CD4-positive, alpha-beta T cell (primary cell): ENCODE measurements at regions not wholly inside any gene's neighbourhood (a gene's known extent, or its start where the extent isn't known, plus 50 kb on each side); places are given as distances from the start of the nearest gene placed in this dataset.

Experiments
- ATAC-seq: fragments of 200-7000 bp; cut with Tn5 transposase; one replicate; pipeline ENCODE4 v1.10.0; 2022; ENCODE audit warnings: mild to moderate bottlenecking; ENCODE audit not compliant: poor library complexity
- CTCF ChIA-PET: fragments of 350-600 bp; sonication (Branson Sonifier 250); formaldehyde crosslinking; loops from one replicate; lab custom pipeline; 2021; ENCODE audit warnings: antibody characterized with exemption, inconsistent platforms; lab: Charles Lee
- POLR2A ChIA-PET: fragments of 350-600 bp; sonication (Branson Sonifier 250); formaldehyde crosslinking; loops from one replicate; lab custom pipeline; 2021; ENCODE audit warnings: antibody characterized with exemption, inconsistent platforms; lab: Charles Lee
- DNase-seq, 14 experiments: peaks; one replicate each; pipeline ENCODE4 v3.0.0-alpha.2; 2013 to 2020; ENCODE audit warnings: mixed read lengths in 2 of 14
- H3K27ac ChIP-seq, 2 donors: one replicate each; pipeline versions ENCODE4 v1.5.1 to v1.7.0; 2013; ENCODE audit warnings: low read length in 2 of 2, low read depth in 1 of 2, mild to moderate bottlenecking in 1 of 2
- H3K27me3 ChIP-seq, 2 experiments: 1 replicate in 1 of 2; 2 replicates in 1 of 2; pipeline versions ENCODE4 v1.6.1 to v1.7.0; 2013; ENCODE audit warnings: low read length in 2 of 2, control low read depth in 1 of 2, mild to moderate bottlenecking in 1 of 2, moderate library complexity in 1 of 2; ENCODE audit not compliant: insufficient read depth in 2 of 2, control insufficient read depth in 1 of 2
- H3K36me3 ChIP-seq: one replicate; pipeline ENCODE4 v1.6.1; 2013; ENCODE audit warnings: low read length, control low read depth; ENCODE audit not compliant: insufficient read depth
- H3K4me1 ChIP-seq: one replicate; pipeline ENCODE4 v1.6.1; 2013; ENCODE audit warnings: low read length, control low read depth; ENCODE audit not compliant: insufficient read depth
- H3K4me3 ChIP-seq: one replicate; pipeline ENCODE4 v1.5.1; 2013; ENCODE audit warnings: mild to moderate bottlenecking, low read length, moderate library complexity
- H3K9me3 ChIP-seq, 2 experiments: 1 replicate in 1 of 2; 2 replicates in 1 of 2; pipeline versions ENCODE4 v1.6.1 to v1.7.0; 2013; ENCODE audit warnings: low read length in 2 of 2, mild to moderate bottlenecking in 2 of 2, control low read depth in 1 of 2, moderate library complexity in 1 of 2; ENCODE audit not compliant: control insufficient read depth in 1 of 2, insufficient read depth in 1 of 2
- H3K27ac Mint-ChIP-seq: one replicate; pipeline ENCODE4 v1.8.0; 2020; ENCODE audit warnings: mixed read lengths
- H3K27me3 Mint-ChIP-seq: one replicate; pipeline ENCODE4 v1.8.0; 2021; ENCODE audit warnings: mixed read lengths
- H3K36me3 Mint-ChIP-seq: one replicate; pipeline ENCODE4 v1.8.0; 2021; ENCODE audit warnings: low read depth, mixed read lengths
- H3K4me1 Mint-ChIP-seq: one replicate; pipeline ENCODE4 v1.8.0; 2021; ENCODE audit warnings: low read depth, mixed read lengths
- H3K4me3 Mint-ChIP-seq: one replicate; pipeline ENCODE4 v1.8.0; 2020; ENCODE audit warnings: mild to moderate bottlenecking, mixed read lengths
- H3K9me3 Mint-ChIP-seq: one replicate; pipeline ENCODE4 v1.8.0; 2020; ENCODE audit warnings: mixed read lengths
- CTCF ChIP-seq: fragments of 200-600 bp; IDR thresholded peaks from one replicate; pipeline ENCODE4 v1.8.0; 2022; ENCODE audit warnings: antibody characterized with exemption, mild to moderate bottlenecking
- intact Hi-C, 2 experiments: fragments of 100-400 bp; cut with DNase I in 1 of 2; cut with micrococcal nuclease in 1 of 2; formaldehyde crosslinking; loops; one replicate each; pipeline versions ENCODE4 v1.15.1 to v1.9.0; 2023 to 2025; cut with DNase I, micrococcal nuclease

- CTCF ChIA-PET = no interaction called here
- Mint-ChIP-seq H3K27me3 (no peaks in the 10 kb centered on the region), H3K36me3 (no peaks in the 10 kb centered on the region), H3K4me1 (no peaks in the 10 kb centered on the region), H3K9me3 (peaks cover 13% of the 10 kb centered on the region), H3K4me3 (no peak overlapping the region), H3K27ac (no peak overlapping the region)
- POLR2A ChIA-PET = no interaction called here
- ATAC-seq (no peak), DNase-seq (no peak)
- no peak for TF ChIP-seq CTCF
- Histone ChIP-seq H3K27me3 (no peaks in the 10 kb centered on the region), H3K4me3 (no peak overlapping the region), H3K27ac (no peak overlapping the region), H3K36me3 (no peaks in the 10 kb centered on the region), H3K9me3 (peaks cover 0 to 28% of the 10 kb centered on the region in 2 experiments), H3K4me1 (no peaks in the 10 kb centered on the region)
- intact Hi-C loops = no loop called here
Observed at GRCh38 chr5:118321081-118321480, 667.3 kb downstream of the DTWD2 start.

- no peak for ATAC-seq
- DNase-seq = no peak
- H3K4me3 Mint-ChIP-seq = no peak overlapping the region
- intact Hi-C loops = no loop called here
- no peaks in the 10 kb centered on the region for H3K27me3 ChIP-seq
- H3K4me1 ChIP-seq = no peaks in the 10 kb centered on the region
- H3K9me3 Mint-ChIP-seq = peaks cover 13% of the 10 kb centered on the region
- CTCF ChIA-PET = no interaction called here
- no peaks in the 10 kb centered on the region for H3K36me3 ChIP-seq
- POLR2A ChIA-PET = interaction anchor here (0.6 kb wide), 1 partner anchor 1689 kb away, joined by 3 read pairs; no protein-coding TSS in a partner anchor
- H3K27me3 Mint-ChIP-seq = no peaks in the 10 kb centered on the region
- H3K27ac ChIP-seq = no peak overlapping the region
- H3K4me1 Mint-ChIP-seq = no peaks in the 10 kb centered on the region
- H3K36me3 Mint-ChIP-seq = no peaks in the 10 kb centered on the region
- no peak overlapping the region for H3K27ac Mint-ChIP-seq
- peaks cover 0 to 28% of the 10 kb centered on the region in 2 experiments for H3K9me3 ChIP-seq
- TF ChIP-seq CTCF = no peak
- no peak overlapping the region for H3K4me3 ChIP-seq
Observed at GRCh38 chr5:118320121-118320520, 668.2 kb downstream of the DTWD2 start.

- CTCF ChIA-PET = no interaction called here
- ATAC-seq = no peak
- H3K27me3 Mint-ChIP-seq = no peaks in the 10 kb centered on the region
Observed at GRCh38 chr5:118314931-118315330, 673.4 kb downstream of the DTWD2 start.

More at GRCh38 chr5:118314931-118315330, 673.4 kb downstream of the DTWD2 start:
- POLR2A ChIA-PET = no interaction called here
- no peak for DNase-seq
- H3K27ac ChIP-seq = no peak overlapping the region
- H3K9me3 Mint-ChIP-seq = no peaks in the 10 kb centered on the region
- intact Hi-C loops = no loop called here
- H3K4me3 Mint-ChIP-seq = no peak overlapping the region
- TF ChIP-seq CTCF = no peak
- H3K36me3 Mint-ChIP-seq = no peaks in the 10 kb centered on the region
- H3K36me3 ChIP-seq = no peaks in the 10 kb centered on the region
- H3K4me1 Mint-ChIP-seq = no peaks in the 10 kb centered on the region
- H3K27ac Mint-ChIP-seq = no peak overlapping the region
- no peak overlapping the region for H3K4me3 ChIP-seq
- no peaks in the 10 kb centered on the region for H3K4me1 ChIP-seq
- H3K9me3 ChIP-seq = peaks cover 0 to 8% of the 10 kb centered on the region in 2 experiments
- H3K27me3 ChIP-seq = no peaks in the 10 kb centered on the region
